C1 segment of cervical spinal cord (tissue), 14 donors: ENCODE measurements at regions not wholly inside any gene's neighbourhood (a gene's known extent, or its start where the extent isn't known, plus 50 kb on each side); places are given as distances from the start of the nearest gene placed in this dataset.

Experiments used
- DNase-seq, 14 donors: peaks; one replicate each; lab custom pipeline; 2025; lab: John Stamatoyannopoulos, UW

DNA sequence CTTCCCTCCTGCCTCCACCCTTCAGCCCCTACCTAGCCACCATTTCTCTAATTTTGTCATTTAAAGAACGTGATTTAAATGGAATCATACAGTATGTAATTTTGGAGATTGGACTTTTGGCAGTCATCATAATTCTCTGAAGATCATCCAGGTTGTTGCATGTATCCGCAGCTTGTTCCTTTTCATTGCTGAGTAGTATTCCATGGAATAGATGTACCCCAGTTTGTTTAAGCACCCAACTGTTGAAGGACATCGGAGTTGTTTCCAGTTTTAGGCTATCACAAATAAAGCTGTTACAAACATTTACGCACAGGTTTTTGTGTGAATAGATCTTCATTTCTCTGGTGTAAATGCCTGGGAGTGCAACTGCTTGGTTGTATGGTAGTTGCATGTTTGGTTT, 61.1 kb upstream of the PWP1 start:
- DNase-seq, result no peak

GRCh38 chr12:107631715-107632114, 53.9 kb upstream of the PWP1 start:
- no peak for DNase-seq

DNA sequence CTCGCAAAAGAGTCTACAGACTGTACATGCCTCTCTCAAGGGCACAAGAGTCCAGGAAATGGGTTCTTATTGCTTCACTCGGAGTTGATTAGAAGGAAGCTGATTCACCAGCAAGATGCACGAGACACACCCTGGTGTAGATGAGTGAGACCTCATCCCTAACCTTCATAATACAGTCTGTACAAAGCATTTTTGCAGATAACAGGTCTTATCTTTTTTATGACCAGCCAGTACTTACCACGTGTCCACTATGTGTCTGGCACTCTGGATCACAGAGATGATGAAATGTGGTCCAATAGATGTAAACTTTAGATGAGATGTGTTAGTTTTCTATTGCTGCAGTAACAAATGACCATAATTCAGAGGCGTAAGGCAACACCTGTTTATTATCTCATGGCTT, 53.4 kb upstream of the PWP1 start:
- DNase-seq, result no peak

DNA sequence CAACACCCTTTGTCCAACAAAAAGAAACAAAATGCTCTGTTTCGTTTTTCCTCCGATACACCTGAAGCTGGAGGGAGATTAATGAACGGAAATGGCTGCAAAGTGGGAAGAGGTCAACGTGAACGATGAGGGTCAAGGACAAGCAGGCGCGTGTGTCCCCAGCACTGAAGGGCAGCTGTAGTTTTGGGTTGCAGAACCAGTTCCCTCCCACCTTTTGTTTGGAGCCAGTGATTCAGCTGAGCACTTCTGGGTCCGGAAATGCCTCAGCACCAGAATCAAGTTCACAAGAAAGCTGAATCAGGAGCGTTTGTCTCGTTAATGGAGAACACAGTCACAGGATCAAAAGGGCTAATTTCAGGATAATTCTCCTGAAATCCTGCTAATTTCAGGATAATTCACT, 51.1 kb upstream of the PWP1 start:
- DNase-seq, result no peak

DNA sequence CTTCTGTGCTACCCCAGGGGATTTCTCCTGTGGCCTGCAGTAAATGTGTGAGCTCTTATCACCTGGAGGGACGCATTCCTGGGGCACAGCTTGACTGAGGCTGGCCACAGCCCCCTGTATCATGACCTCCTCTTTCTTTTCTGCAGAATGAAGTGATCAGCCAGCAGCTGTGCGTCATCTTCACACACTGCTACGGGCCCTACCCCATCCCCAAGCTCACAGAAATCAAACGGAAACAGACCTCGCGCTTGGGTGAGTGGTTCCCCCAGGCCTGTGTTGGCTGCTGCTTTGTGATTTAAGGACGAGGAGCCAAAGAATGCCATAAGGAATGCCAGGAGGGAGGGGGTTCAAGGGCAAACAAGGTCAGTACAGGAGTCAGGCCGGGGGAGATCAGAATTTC, 50.5 kb upstream of the PWP1 start:
- DNase-seq, result no peak
